GM23338 (cell line): ENCODE measurements at regions not wholly inside any gene's neighbourhood (a gene's known extent, or its start where the extent isn't known, plus 50 kb on each side); places are given as distances from the start of the nearest gene placed in this dataset.

ENCODE experiments used
- CREB1 ChIP-seq: fragments of 250-450 bp; sonication (Bioruptor Pico); IDR thresholded peaks from 2 replicates; pipeline ENCODE4 v1.5.0; 2020; ENCODE audit warnings: low read depth, mild to moderate bottlenecking, moderate library complexity
- CTCF ChIP-seq, 2 experiments: fragments of 200-600 bp in 1 of 2; sonication (generic) in 1 of 2; conservative IDR thresholded peaks; 2 replicates each; pipeline versions ENCODE4 v1.5.1 to v1.6.1; 2016 to 2017; ENCODE audit warnings: antibody characterized with exemption in 2 of 2, low read depth in 2 of 2, mild to moderate bottlenecking in 2 of 2, moderate library complexity in 1 of 2
- ETS1 ChIP-seq: IDR thresholded peaks from 2 replicates; pipeline ENCODE4 v1.6.1; 2016; ENCODE audit warnings: antibody characterized with exemption
- EZH2 ChIP-seq: fragments of 200-600 bp; sonication (generic); IDR thresholded peaks from one replicate; pipeline ENCODE4 v1.8.0; 2017; ENCODE audit warnings: antibody characterized with exemption, mild to moderate bottlenecking, low read depth; ENCODE audit not compliant: unreplicated experiment
- EZH2phosphoT487 ChIP-seq: fragments of 200-600 bp; sonication (generic); IDR thresholded peaks from one replicate; pipeline ENCODE4 v1.8.1; 2018; ENCODE audit warnings: antibody characterized with exemption; ENCODE audit not compliant: unreplicated experiment
- JUNB ChIP-seq: IDR thresholded peaks from one replicate; pipeline ENCODE4 v1.6.1; 2016; ENCODE audit warnings: antibody characterized with exemption; ENCODE audit not compliant: unreplicated experiment
- NANOG ChIP-seq: IDR thresholded peaks from 2 replicates; pipeline ENCODE4 v1.6.1; 2016; ENCODE audit warnings: antibody characterized with exemption, borderline replicate concordance
- POLR2AphosphoS5 ChIP-seq: IDR thresholded peaks from 2 replicates; pipeline ENCODE4 v1.6.1; 2016; ENCODE audit warnings: antibody characterized with exemption, low read depth
- REST ChIP-seq: IDR thresholded peaks from one replicate; pipeline ENCODE4 v1.6.1; 2018; ENCODE audit warnings: antibody characterized with exemption; ENCODE audit not compliant: unreplicated experiment
- ZNF331 ChIP-seq: fragments of 250-450 bp; sonication (Bioruptor Pico); IDR thresholded peaks from 2 replicates; pipeline ENCODE4 v1.5.0; 2020; ENCODE audit warnings: low read depth, mild to moderate bottlenecking, moderate library complexity
- ZNF462 ChIP-seq: fragments of 250-450 bp; sonication (Bioruptor Pico); IDR thresholded peaks from 2 replicates; pipeline ENCODE4 v1.5.0; 2020; ENCODE audit warnings: mild to moderate bottlenecking, moderate library complexity

GRCh38 chr9:79266986-79267385 is 304.8 kb upstream of the TLE4 start:
- no peak for TF ChIP-seq CTCF (conservative IDR thresholded peaks at IDR 0.05; ENCODE audit: low read depth in 2 of 2)
- TF ChIP-seq JUNB, result no peak
- TF ChIP-seq REST, result no peak
- no peak for TF ChIP-seq EZH2
- TF ChIP-seq ZNF331, result no peak
- TF ChIP-seq EZH2phosphoT487, result no peak
- no peak for TF ChIP-seq NANOG
- TF ChIP-seq ETS1, result no peak
- TF ChIP-seq POLR2AphosphoS5, result no peak
- no peak for TF ChIP-seq CREB1 (CRISPR knock-in tag)
- no peak for TF ChIP-seq ZNF462
